Esophagus squamous epithelium (tissue), 5 donors: ENCODE measurements at regions not wholly inside any gene's neighbourhood (a gene's known extent, or its start where the extent isn't known, plus 50 kb on each side); places are given as distances from the start of the nearest gene placed in this dataset.

Source experiments
- DNase-seq: peaks from one replicate; lab custom pipeline; 2025; lab: John Stamatoyannopoulos, UW
- H3K27ac ChIP-seq, 4 donors: fragments of 200-600 bp; sonication (generic); one replicate each; pipeline ENCODE4 v1.5.1; 2016 to 2019; ENCODE audit warnings: mild to moderate bottlenecking in 1 of 4
- H3K27me3 ChIP-seq, 4 donors: fragments of 200-600 bp; sonication (generic); 1 replicate in 3 of 4; 2 replicates in 1 of 4; pipeline versions ENCODE4 v1.5.1 to v1.6.0; 2017 to 2021; ENCODE audit warnings: antibody characterized with exemption in 1 of 4
- H3K36me3 ChIP-seq, 3 donors: fragments of 200-600 bp; sonication (generic); one replicate each; pipeline ENCODE4 v1.5.1; 2016 to 2019
- H3K4me1 ChIP-seq, 3 donors: fragments of 200-600 bp; sonication (generic); one replicate each; pipeline ENCODE4 v1.5.1; 2017 to 2019
- H3K4me3 ChIP-seq, 4 donors: fragments of 200-600 bp; sonication (generic); 1 replicate in 3 of 4; 2 replicates in 1 of 4; pipeline ENCODE4 v1.5.1; 2016 to 2019; ENCODE audit warnings: mild to moderate bottlenecking in 2 of 4, moderate library complexity in 1 of 4
- H3K9me3 ChIP-seq, 3 donors: fragments of 200-600 bp; sonication (generic); one replicate each; pipeline ENCODE4 v1.5.1; 2016 to 2019
- CTCF ChIP-seq, 6 experiments: fragments of 450-650 bp in 4 of 6; fragments of 200-600 bp in 2 of 6; sonication (generic) in 2 of 6; IDR thresholded peaks; one replicate each; pipeline ENCODE4 v1.5.1; 2016 to 2019; ENCODE audit warnings: antibody characterized with exemption in 6 of 6, mild to moderate bottlenecking in 4 of 6, moderate library complexity in 4 of 6
- POLR2A ChIP-seq, 4 donors: fragments of 450-650 bp; IDR thresholded peaks; one replicate each; pipeline ENCODE4 v1.6.1; 2017; ENCODE audit warnings: antibody characterized with exemption in 4 of 4, mild to moderate bottlenecking in 4 of 4, moderate library complexity in 3 of 4
- WGBS, 2 donors: methylation state at CpG; one replicate each; pipeline ENCODE4 v1.1.5; 2018; 5-methylcytosine and 5-hydroxymethylcytosine counted together
- intact Hi-C: fragments of 100-400 bp; cut with DNase I; formaldehyde crosslinking; loops from one replicate; pipeline ENCODE4 v1.15.0; 2022
- donor health status: DM: yes; HTN: yes; CAD: no.

GRCh38 chr5:173753307-173754168 lies 134.6 kb upstream of the CPEB4 start:
- no peak overlapping the region for H3K27ac ChIP-seq
- H3K4me1 ChIP-seq = no peaks in the 10 kb centered on the region
- no peaks in the 10 kb centered on the region for H3K27me3 ChIP-seq
- WGBS, 2 donors = 79 to 87% methylated on average over 6 to 9 of the region's 15 CpGs
- TF ChIP-seq POLR2A (IDR thresholded peaks at IDR 0.05) (no peak), CTCF (IDR thresholded peaks at IDR 0.05) (no peak)
- no peak for DNase-seq
- intact Hi-C loops = no loop called here
- no peak overlapping the region for H3K4me3 ChIP-seq
- no peaks in the 10 kb centered on the region for H3K9me3 ChIP-seq
- no peaks in the 10 kb centered on the region for H3K36me3 ChIP-seq

GRCh38 chr5:173755319-173755718 lies 132.8 kb upstream of the CPEB4 start:
- Histone ChIP-seq H3K27ac (no peak overlapping the region), H3K4me3 (no peak overlapping the region), H3K4me1 (no peaks in the 10 kb centered on the region), H3K9me3 (no peaks in the 10 kb centered on the region), H3K27me3 (no peaks in the 10 kb centered on the region), H3K36me3 (no peaks in the 10 kb centered on the region)
- 86 to 94% methylated on average over 3 of the region's 3 CpGs for WGBS, 2 donors
- TF ChIP-seq POLR2A (IDR thresholded peaks at IDR 0.05) = no peak
- no peak for TF ChIP-seq CTCF (IDR thresholded peaks at IDR 0.05)
- intact Hi-C loops = no loop called here
- no peak for DNase-seq

DNA sequence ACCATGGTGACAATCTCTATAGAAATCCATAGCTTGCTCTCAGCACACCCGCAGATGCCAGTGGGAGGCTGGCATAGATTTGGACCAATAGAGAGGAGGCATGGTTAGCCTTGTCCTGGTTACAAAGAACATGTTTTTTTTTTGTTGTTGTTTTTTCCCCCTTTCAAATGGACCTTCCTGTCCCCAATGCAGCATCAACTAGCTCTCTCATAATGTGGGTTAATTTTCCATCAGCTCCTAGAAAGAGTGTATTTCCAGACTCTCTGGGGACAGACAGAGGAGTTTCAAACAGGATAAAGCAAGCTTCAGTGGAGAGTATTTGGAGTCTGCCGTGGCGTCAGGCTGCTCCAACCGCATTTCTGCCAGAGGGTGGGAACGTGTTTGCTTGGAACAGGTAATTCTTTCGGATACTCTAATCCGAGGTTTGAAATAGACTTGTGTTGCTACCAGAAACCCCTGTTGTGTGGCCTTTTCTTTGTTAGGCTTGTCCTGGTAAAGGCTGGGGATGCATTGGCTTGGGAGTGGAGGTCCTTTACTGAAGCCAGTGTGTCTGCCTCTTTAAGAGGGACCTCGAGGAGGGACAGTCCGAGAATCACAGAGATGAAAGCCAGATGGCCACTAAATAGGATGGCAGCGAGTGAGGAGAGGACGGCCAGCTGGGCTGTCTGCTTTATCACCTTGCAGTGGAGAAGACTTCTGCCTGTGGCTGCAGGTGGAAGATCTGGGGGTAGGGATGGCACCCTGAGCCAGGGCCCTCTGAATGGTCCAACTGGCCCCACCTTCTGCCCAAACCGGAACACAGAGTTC lies 130.5 kb upstream of the CPEB4 start:
- no peak overlapping the region for H3K4me3 ChIP-seq
- TF ChIP-seq POLR2A (IDR thresholded peaks at IDR 0.05) = no peak
- TF ChIP-seq CTCF (IDR thresholded peaks at IDR 0.05) = no peak
- no peaks in the 10 kb centered on the region for H3K9me3 ChIP-seq
- intact Hi-C loops = no loop called here
- no peaks in the 10 kb centered on the region for H3K36me3 ChIP-seq
- no peaks in the 10 kb centered on the region for H3K4me1 ChIP-seq
- DNase-seq = no peak
- WGBS, 2 donors = 56 to 65% methylated on average over 7 to 12 of the region's 12 CpGs
- no peak overlapping the region for H3K27ac ChIP-seq
- no peaks in the 10 kb centered on the region for H3K27me3 ChIP-seq

- no peak for TF ChIP-seq POLR2A (IDR thresholded peaks at IDR 0.05)
- TF ChIP-seq CTCF (IDR thresholded peaks at IDR 0.05) = no peak
- Histone ChIP-seq H3K4me1 (peaks cover 0 to under 1% (median 0%) of the 10 kb centered on the region in 3 donors), H3K27me3 (no peaks in the 10 kb centered on the region), H3K4me3 (no peak overlapping the region), H3K9me3 (no peaks in the 10 kb centered on the region), H3K27ac (no peak overlapping the region), H3K36me3 (no peaks in the 10 kb centered on the region)
- 63 to 75% methylated on average over 2 to 3 of the region's 3 CpGs for WGBS, 2 donors
- no peak for DNase-seq
- intact Hi-C loops = no loop called here
Measured at GRCh38 chr5:173758676-173759075, 129.5 kb upstream of the CPEB4 start.

DNA sequence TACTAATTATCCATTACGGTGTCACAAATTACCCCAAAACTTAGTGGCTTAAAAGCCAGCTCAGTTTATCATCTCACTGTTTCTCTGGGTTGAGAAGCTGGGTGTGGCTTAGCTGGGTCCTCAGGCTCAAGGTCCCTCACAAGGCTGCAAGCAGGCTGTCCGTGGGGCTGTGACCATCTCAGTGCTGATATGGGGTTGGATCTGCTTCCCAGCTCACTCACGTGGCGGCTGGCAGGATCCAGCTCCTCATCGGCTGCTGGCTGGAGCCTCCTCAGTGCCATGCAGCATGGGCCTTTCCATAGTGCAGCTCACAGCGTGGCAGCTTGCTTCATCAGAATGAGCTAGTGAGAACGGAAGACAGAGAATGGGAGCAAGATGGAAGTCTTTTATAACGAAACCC lies 128.5 kb upstream of the CPEB4 start:
- no peak for DNase-seq
- Histone ChIP-seq H3K27me3 (no peaks in the 10 kb centered on the region), H3K4me1 (peaks cover 10% of the 10 kb centered on the region in 3 donors), H3K27ac (no peak overlapping the region), H3K9me3 (no peaks in the 10 kb centered on the region), H3K4me3 (no peak overlapping the region), H3K36me3 (no peaks in the 10 kb centered on the region)
- WGBS, 2 donors = 84 to 85% methylated on average over 1 to 5 of the region's 8 CpGs
- intact Hi-C loops = no loop called here
- TF ChIP-seq POLR2A (IDR thresholded peaks at IDR 0.05) (no peak), CTCF (IDR thresholded peaks at IDR 0.05) (no peak)
